K562 (cell line): ENCODE measurements at regions not wholly inside any gene's neighbourhood (a gene's known extent, or its start where the extent isn't known, plus 50 kb on each side); places are given as distances from the start of the nearest gene placed in this dataset.

ENCODE experiments used
- ARID1B ChIP-seq: fragments of 450-650 bp; IDR thresholded peaks from 2 replicates; pipeline ENCODE4 v1.6.1; 2016; ENCODE audit warnings: antibody characterized with exemption, mild to moderate bottlenecking, inconsistent platforms
- ARID2 ChIP-seq: fragments of 450-650 bp; IDR thresholded peaks from 2 replicates; pipeline ENCODE4 v1.6.1; 2017; ENCODE audit warnings: antibody characterized with exemption, mild to moderate bottlenecking
- BRD4 ChIP-seq: fragments of 200-600 bp; sonication (generic); IDR thresholded peaks from 2 replicates; pipeline ENCODE4 v1.6.1; 2017; ENCODE audit warnings: inconsistent platforms
- CBFA2T3 ChIP-seq: fragments of 450-650 bp; IDR thresholded peaks from 2 replicates; pipeline ENCODE4 v1.6.1; 2017
- ETV6 ChIP-seq, 3 experiments: fragments of 150-350 bp in 1 of 3; sonication (generic) in 1 of 3; formaldehyde crosslinking in 1 of 3; IDR thresholded peaks; 2 replicates each; pipeline versions ENCODE4 v1.6.1 to v1.8.0; 2014 to 2022; ENCODE audit warnings: borderline replicate concordance in 2 of 3, low read depth in 2 of 3, antibody characterized with exemption in 1 of 3, low read length in 1 of 3, mild to moderate bottlenecking in 1 of 3, missing genetic modification reagents in 1 of 3
- MAFK ChIP-seq: IDR thresholded peaks from 2 replicates; pipeline ENCODE4 v1.6.1; 2011; ENCODE audit warnings: low read length, improper control_type of control experiment
- NCOA4 ChIP-seq: fragments of 450-650 bp; IDR thresholded peaks from 2 replicates; pipeline ENCODE4 v1.6.1; 2018; ENCODE audit warnings: mild to moderate bottlenecking; ENCODE audit not compliant: partially characterized antibody
- SAFB2 ChIP-seq: fragments of 200-400 bp; formaldehyde crosslinking; IDR thresholded peaks from 2 replicates; pipeline ENCODE4 v1.6.1; 2018; ENCODE audit warnings: borderline replicate concordance, low read length, low read depth, moderate library complexity; ENCODE audit not compliant: severe bottlenecking
- SNRNP70 ChIP-seq: fragments of 200-400 bp; formaldehyde crosslinking; optimal IDR thresholded peaks from 2 replicates; pipeline ENCODE3; 2017; ENCODE audit warnings: low read depth, low read length
- SREBF1 ChIP-seq: fragments of 150-350 bp; IDR thresholded peaks from 2 replicates; pipeline ENCODE4 v1.6.1; 2014; ENCODE audit warnings: antibody characterized with exemption, low read depth, low read length, borderline replicate concordance
- STAG1 ChIP-seq: sonication (generic); formaldehyde crosslinking; IDR thresholded peaks from 2 replicates; pipeline ENCODE4 v1.5.0; 2020; ENCODE audit warnings: missing genetic modification reagents, borderline replicate concordance
- TCF7 ChIP-seq: sonication (generic); IDR thresholded peaks from 2 replicates; pipeline ENCODE4 v1.6.1; 2016; ENCODE audit warnings: antibody characterized with exemption, borderline replicate concordance
- XRCC3 ChIP-seq: fragments of 450-650 bp; IDR thresholded peaks from 2 replicates; pipeline ENCODE4 v1.6.1; 2017; ENCODE audit warnings: mild to moderate bottlenecking, moderate library complexity
- ZC3H11A ChIP-seq: IDR thresholded peaks from 2 replicates; pipeline ENCODE4 v1.6.1; 2012; ENCODE audit warnings: low read depth, low read length, improper control_type of control experiment
- ZFP91 ChIP-seq: sonication (generic); formaldehyde crosslinking; IDR thresholded peaks from 2 replicates; pipeline ENCODE4 v1.8.0; 2022; ENCODE audit warnings: mild to moderate bottlenecking, missing genetic modification reagents
- ZMIZ1 ChIP-seq, 2 experiments: fragments of 150-350 bp in 1 of 2; IDR thresholded peaks; 2 replicates each; pipeline ENCODE4 v1.6.1; 2012 to 2016; ENCODE audit warnings: low read depth in 2 of 2, low read length in 2 of 2, mild to moderate bottlenecking in 1 of 2, moderate library complexity in 1 of 2
- ZNF133 ChIP-seq: fragments of 250-450 bp; sonication (Bioruptor Pico); IDR thresholded peaks from 2 replicates; pipeline ENCODE4 v1.4.0; 2020; ENCODE audit warnings: mild to moderate bottlenecking
- ZNF583 ChIP-seq: fragments of 250-450 bp; sonication (Bioruptor Pico); IDR thresholded peaks from 2 replicates; pipeline ENCODE4 v1.4.0; 2020
- ZNF584 ChIP-seq: fragments of 200-800 bp; sonication (Bioruptor generic); IDR thresholded peaks from 2 replicates; pipeline ENCODE4 v1.6.1; 2016; ENCODE audit warnings: low read depth, mild to moderate bottlenecking, missing genetic modification characterization, missing compliant biosample characterization
- ZNF696 ChIP-seq: fragments of 250-450 bp; sonication (Bioruptor Pico); conservative IDR thresholded peaks from 2 replicates; pipeline ENCODE4 v1.4.0; 2020; ENCODE audit warnings: mild to moderate bottlenecking, moderate library complexity
- TF ChIP-seq, protein P1 (sequence below): fragments of 200-400 bp; formaldehyde crosslinking; IDR thresholded peaks from 2 replicates; pipeline ENCODE4 v1.6.1; 2017; ENCODE audit warnings: mild to moderate bottlenecking, low read depth, low read length, moderate library complexity

DNA sequence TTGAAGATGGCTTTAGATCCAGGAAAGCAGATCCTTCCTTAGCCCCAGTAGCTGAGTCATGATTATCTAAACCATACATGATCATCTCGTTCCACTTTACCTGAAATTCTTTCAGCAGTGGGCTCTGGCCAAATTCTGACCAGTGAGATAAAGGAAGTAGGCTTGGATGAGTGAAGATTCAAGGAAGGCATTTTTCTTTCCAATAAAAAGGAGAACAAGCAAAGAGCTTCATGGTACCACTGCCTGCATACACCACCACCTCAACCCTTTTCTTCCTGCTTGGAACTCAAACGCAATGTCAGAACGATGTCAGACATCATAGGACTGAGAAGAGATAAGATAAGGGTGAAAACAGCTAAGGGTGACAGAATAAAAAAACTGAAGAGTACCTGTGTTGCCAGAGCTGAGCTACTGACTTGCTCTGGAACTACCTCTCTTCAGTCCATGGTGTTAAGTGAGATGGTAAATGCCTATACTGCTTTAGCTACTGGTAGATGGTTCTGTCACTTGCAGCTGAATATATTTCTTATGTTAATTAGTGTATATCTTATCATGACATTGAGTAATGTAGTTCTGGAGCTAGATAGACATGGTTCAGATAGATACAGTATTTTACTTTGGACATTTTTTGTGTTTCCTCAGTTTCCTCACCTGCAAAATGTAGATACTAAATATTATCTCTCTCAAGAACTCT is 58.7 kb upstream of the ACVR1 start (continued):
- no peak for TF ChIP-seq ARID2
- TF ChIP-seq SREBF1, result no peak
- no peak for TF ChIP-seq ETV6 (IDR thresholded peaks at IDR 0.05; ENCODE audit: borderline replicate concordance in 1 of 2, low read depth in 2 of 2, low read length in 1 of 2)
- no peak for TF ChIP-seq ETV6 (CRISPR knock-in tag; IDR thresholded peaks at IDR 0.05; ENCODE audit: borderline replicate concordance)
- no peak for TF ChIP-seq BRD4
- peak; percentile 73 for TF ChIP-seq MAFK
- peak; percentile 72 for TF ChIP-seq ARID1B
- no peak for TF ChIP-seq STAG1 (CRISPR knock-in tag)
- no peak for TF ChIP-seq XRCC3
- no peak for TF ChIP-seq NCOA4
- no peak for TF ChIP-seq ZNF133 (CRISPR knock-in tag)
- no peak for TF ChIP-seq ZC3H11A
- TF ChIP-seq ZFP91 (CRISPR knock-in tag), result no peak
- no peak for TF ChIP-seq ZNF583 (CRISPR knock-in tag)
- TF ChIP-seq CBFA2T3, result peak; percentile 55
- no peak for TF ChIP-seq ZNF584 (CRISPR knock-in tag)
- TF ChIP-seq SAFB2, result no peak
- TF ChIP-seq, protein P1, sequence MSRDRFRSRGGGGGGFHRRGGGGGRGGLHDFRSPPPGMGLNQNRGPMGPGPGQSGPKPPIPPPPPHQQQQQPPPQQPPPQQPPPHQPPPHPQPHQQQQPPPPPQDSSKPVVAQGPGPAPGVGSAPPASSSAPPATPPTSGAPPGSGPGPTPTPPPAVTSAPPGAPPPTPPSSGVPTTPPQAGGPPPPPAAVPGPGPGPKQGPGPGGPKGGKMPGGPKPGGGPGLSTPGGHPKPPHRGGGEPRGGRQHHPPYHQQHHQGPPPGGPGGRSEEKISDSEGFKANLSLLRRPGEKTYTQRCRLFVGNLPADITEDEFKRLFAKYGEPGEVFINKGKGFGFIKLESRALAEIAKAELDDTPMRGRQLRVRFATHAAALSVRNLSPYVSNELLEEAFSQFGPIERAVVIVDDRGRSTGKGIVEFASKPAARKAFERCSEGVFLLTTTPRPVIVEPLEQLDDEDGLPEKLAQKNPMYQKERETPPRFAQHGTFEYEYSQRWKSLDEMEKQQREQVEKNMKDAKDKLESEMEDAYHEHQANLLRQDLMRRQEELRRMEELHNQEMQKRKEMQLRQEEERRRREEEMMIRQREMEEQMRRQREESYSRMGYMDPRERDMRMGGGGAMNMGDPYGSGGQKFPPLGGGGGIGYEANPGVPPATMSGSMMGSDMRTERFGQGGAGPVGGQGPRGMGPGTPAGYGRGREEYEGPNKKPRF, result no peak
- no peak for TF ChIP-seq ZNF696 (CRISPR knock-in tag)
- TF ChIP-seq TCF7, result no peak
- TF ChIP-seq ZMIZ1 (IDR thresholded peaks at IDR 0.05; ENCODE audit: low read depth in 2 of 2, low read length in 2 of 2), result no peak
- TF ChIP-seq SNRNP70, result no peak
